Smooth muscle cell (in vitro differentiated cells): ENCODE measurements at regions not wholly inside any gene's neighbourhood (a gene's known extent, or its start where the extent isn't known, plus 50 kb on each side); places are given as distances from the start of the nearest gene placed in this dataset.

Experiments
- DNase-seq: peaks from one replicate; lab custom pipeline; 2025; ENCODE audit not compliant: unreplicated experiment; lab: John Stamatoyannopoulos, UW
- H2AFZ ChIP-seq: fragments of 200-600 bp; sonication (generic); 2 replicates; pipeline ENCODE4 v1.6.0; 2016; ENCODE audit warnings: antibody characterized with exemption, low read depth, mild to moderate bottlenecking
- H3F3A ChIP-seq: fragments of 200-600 bp; sonication (generic); 2 replicates; pipeline ENCODE4 v1.6.0; 2017; ENCODE audit warnings: antibody characterized with exemption, low read depth
- H3K27ac ChIP-seq: fragments of 200-600 bp; sonication (generic); 2 replicates; pipeline ENCODE4 v1.5.1; 2016; ENCODE audit warnings: low read depth, mild to moderate bottlenecking
- H3K27me3 ChIP-seq: fragments of 200-600 bp; sonication (generic); 2 replicates; pipeline ENCODE4 v1.6.1; 2016; ENCODE audit warnings: low read depth, mild to moderate bottlenecking
- H3K36me3 ChIP-seq: fragments of 200-600 bp; sonication (generic); 2 replicates; pipeline ENCODE4 v1.5.1; 2016; ENCODE audit warnings: low read depth
- H3K4me1 ChIP-seq: fragments of 200-600 bp; sonication (generic); 2 replicates; pipeline ENCODE4 v1.5.1; 2016; ENCODE audit warnings: low read depth
- H3K4me2 ChIP-seq: fragments of 200-600 bp; sonication (generic); 2 replicates; pipeline ENCODE4 v1.6.0; 2016; ENCODE audit warnings: mild to moderate bottlenecking
- H3K4me3 ChIP-seq: fragments of 200-600 bp; sonication (generic); 2 replicates; pipeline ENCODE4 v1.5.1; 2016; ENCODE audit warnings: mild to moderate bottlenecking
- H3K79me2 ChIP-seq: fragments of 200-600 bp; sonication (generic); 2 replicates; pipeline ENCODE4 v1.6.0; 2016; ENCODE audit warnings: low read depth, mild to moderate bottlenecking
- H3K9ac ChIP-seq: fragments of 200-600 bp; sonication (generic); 2 replicates; pipeline ENCODE4 v1.6.0; 2016; ENCODE audit warnings: low read depth
- H3K9me3 ChIP-seq: fragments of 200-600 bp; sonication (generic); replicated peaks from 2 replicates; pipeline ENCODE4 v1.5.1; 2016; ENCODE audit warnings: low read depth
- H4K20me1 ChIP-seq: fragments of 200-600 bp; sonication (generic); 2 replicates; pipeline ENCODE4 v1.6.0; 2016; ENCODE audit warnings: low read depth
- WGBS: methylation state at CpG from one replicate; pipeline ENCODE4 v1.1.7; 2016; ENCODE audit warnings: low lambda C conversion rate; 5-methylcytosine and 5-hydroxymethylcytosine counted together
- TF ChIP-seq, protein P1 (sequence below): fragments of 200-600 bp; sonication (generic); IDR thresholded peaks from 2 replicates; pipeline ENCODE4 v1.5.1; 2017; ENCODE audit warnings: borderline replicate concordance, mild to moderate bottlenecking, antibody characterized with exemption; ENCODE audit not compliant: insufficient read depth, poor library complexity, severe bottlenecking

DNA sequence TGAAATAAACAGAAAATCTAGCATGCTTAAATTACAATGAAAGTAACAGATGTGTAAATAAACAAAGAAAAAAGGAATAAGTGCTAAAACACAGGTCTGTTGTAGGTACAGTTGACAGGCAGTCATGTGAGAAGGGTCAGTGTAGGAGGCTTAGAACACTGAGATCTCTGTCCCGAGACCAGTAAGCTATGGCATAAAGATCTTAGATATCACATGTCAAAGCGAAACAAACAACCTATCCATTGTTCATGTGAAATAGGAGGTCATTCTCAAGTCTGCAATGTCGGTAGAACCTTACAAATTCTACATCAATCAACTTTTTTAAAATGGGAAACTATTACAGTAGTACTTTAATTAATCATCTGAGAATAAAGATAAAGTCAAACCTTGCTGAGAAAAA is 428.9 kb upstream of the ADGRL2 start:
- Histone ChIP-seq H3K4me1 (peaks cover 9% of the 10 kb centered on the region), H3K9me3 (no peaks in the 10 kb centered on the region), H3K79me2 (no peaks in the 10 kb centered on the region), H3K27me3 (no peaks in the 10 kb centered on the region), H3F3A (no peaks in the 10 kb centered on the region), H3K9ac (no peak overlapping the region), H3K36me3 (no peaks in the 10 kb centered on the region), H2AFZ (no peak overlapping the region), H3K4me2 (no peak overlapping the region), H3K4me3 (no peak overlapping the region), H4K20me1 (no peaks in the 10 kb centered on the region), H3K27ac (no peak overlapping the region)
- TF ChIP-seq, protein P1, sequence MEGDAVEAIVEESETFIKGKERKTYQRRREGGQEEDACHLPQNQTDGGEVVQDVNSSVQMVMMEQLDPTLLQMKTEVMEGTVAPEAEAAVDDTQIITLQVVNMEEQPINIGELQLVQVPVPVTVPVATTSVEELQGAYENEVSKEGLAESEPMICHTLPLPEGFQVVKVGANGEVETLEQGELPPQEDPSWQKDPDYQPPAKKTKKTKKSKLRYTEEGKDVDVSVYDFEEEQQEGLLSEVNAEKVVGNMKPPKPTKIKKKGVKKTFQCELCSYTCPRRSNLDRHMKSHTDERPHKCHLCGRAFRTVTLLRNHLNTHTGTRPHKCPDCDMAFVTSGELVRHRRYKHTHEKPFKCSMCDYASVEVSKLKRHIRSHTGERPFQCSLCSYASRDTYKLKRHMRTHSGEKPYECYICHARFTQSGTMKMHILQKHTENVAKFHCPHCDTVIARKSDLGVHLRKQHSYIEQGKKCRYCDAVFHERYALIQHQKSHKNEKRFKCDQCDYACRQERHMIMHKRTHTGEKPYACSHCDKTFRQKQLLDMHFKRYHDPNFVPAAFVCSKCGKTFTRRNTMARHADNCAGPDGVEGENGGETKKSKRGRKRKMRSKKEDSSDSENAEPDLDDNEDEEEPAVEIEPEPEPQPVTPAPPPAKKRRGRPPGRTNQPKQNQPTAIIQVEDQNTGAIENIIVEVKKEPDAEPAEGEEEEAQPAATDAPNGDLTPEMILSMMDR = no peak
- no peak for DNase-seq
- 92% methylated on average over 3 of the region's 3 CpGs for WGBS

GRCh38 chr1:81369833-81370232 is 430.9 kb upstream of the ADGRL2 start:
- TF ChIP-seq, protein P1 = no peak
- no peak overlapping the region for H3K4me3 ChIP-seq
- H3K4me1 ChIP-seq = peaks cover 9% of the 10 kb centered on the region
- no peak overlapping the region for H3K27ac ChIP-seq
- H2AFZ ChIP-seq = no peak overlapping the region
- no peak overlapping the region for H3K9ac ChIP-seq
- no peaks in the 10 kb centered on the region for H3K79me2 ChIP-seq
- no peaks in the 10 kb centered on the region for H3K9me3 ChIP-seq
- no peaks in the 10 kb centered on the region for H3K27me3 ChIP-seq
- no peaks in the 10 kb centered on the region for H4K20me1 ChIP-seq
- no peaks in the 10 kb centered on the region for H3F3A ChIP-seq
- H3K4me2 ChIP-seq = no peak overlapping the region
- no peaks in the 10 kb centered on the region for H3K36me3 ChIP-seq
- no peak for DNase-seq

DNA sequence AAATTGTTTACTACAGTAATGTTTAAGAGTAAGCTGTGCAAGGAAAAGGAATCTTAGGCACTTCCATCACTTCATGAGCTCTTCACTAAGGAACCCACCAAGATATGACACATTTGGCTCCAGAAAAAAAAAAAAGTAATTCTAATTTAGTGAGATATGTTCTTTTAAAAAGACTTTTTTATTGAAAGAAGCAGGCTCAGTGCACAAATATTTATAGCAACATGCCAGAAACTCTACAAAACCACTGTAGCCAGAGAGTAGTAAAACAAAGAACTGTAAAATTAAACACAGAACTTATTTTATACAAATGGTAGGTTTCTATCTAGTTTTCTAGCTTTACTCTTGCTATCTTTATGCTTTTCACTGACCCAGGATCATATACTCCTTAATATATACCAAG is 434.6 kb upstream of the ADGRL2 start:
- no peaks in the 10 kb centered on the region for H3K36me3 ChIP-seq
- H3K79me2 ChIP-seq = no peaks in the 10 kb centered on the region
- peaks cover 9% of the 10 kb centered on the region for H3K4me1 ChIP-seq
- H3K9me3 ChIP-seq = no peaks in the 10 kb centered on the region
- no peak overlapping the region for H3K9ac ChIP-seq
- no peak overlapping the region for H3K4me2 ChIP-seq
- TF ChIP-seq, protein P1 = no peak
- no peak overlapping the region for H3K4me3 ChIP-seq
- H3K27me3 ChIP-seq = no peaks in the 10 kb centered on the region
- H4K20me1 ChIP-seq = no peaks in the 10 kb centered on the region
- no peak for DNase-seq
- no peak overlapping the region for H3K27ac ChIP-seq
- no peaks in the 10 kb centered on the region for H3F3A ChIP-seq
- peak overlapping the region; percentile 42 for H2AFZ ChIP-seq

- Histone ChIP-seq H3K36me3 (no peaks in the 10 kb centered on the region), H3F3A (no peaks in the 10 kb centered on the region), H3K4me2 (no peak overlapping the region), H3K79me2 (no peaks in the 10 kb centered on the region), H4K20me1 (no peaks in the 10 kb centered on the region), H3K27me3 (no peaks in the 10 kb centered on the region), H3K9ac (no peak overlapping the region), H3K27ac (no peak overlapping the region), H3K4me1 (no peaks in the 10 kb centered on the region), H2AFZ (no peak overlapping the region), H3K4me3 (no peak overlapping the region), H3K9me3 (no peaks in the 10 kb centered on the region)
- 95% methylated on average over 1 of the region's 1 CpG for WGBS
- DNase-seq = no peak
- TF ChIP-seq, protein P1 = no peak
These were observed 436.6 kb upstream of the ADGRL2 start for GRCh38 chr1:81364088-81364487.
